ENCODE measurements at regions not wholly inside any gene's neighbourhood (a gene's known extent, or its start where the extent isn't known, plus 50 kb on each side); places are given as distances from the start of the nearest gene placed in this dataset.

DNA sequence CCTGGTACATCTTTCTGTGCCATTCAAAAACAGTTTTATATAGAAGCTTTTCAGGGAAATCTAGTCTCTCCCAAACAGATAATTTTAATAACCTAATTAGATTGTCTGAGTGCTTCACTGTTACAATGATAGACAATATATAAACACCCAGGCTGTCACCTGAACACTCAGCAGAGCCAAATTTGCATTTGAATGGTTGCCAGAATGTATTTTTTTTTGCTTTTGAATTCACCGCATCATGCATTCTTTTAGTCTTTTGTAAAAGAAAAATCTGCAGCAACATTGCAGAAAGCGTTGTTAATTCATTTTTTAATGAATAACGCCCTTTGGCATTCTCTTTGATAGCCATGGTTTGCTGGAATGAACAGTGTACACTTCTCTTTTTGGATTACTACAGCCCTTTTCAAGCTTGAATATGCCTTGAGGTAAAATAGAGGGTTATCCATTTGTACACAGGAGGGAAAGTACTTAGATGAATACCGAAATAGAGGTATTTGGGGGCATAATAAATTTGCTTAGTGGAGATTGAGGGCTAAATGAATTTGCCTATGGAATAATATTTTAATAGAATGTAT is 175.0 kb upstream of the EPHA5 start:
- DNase-seq: peak in 2 of 3 experiments; percentile 5 to 28

DNA sequence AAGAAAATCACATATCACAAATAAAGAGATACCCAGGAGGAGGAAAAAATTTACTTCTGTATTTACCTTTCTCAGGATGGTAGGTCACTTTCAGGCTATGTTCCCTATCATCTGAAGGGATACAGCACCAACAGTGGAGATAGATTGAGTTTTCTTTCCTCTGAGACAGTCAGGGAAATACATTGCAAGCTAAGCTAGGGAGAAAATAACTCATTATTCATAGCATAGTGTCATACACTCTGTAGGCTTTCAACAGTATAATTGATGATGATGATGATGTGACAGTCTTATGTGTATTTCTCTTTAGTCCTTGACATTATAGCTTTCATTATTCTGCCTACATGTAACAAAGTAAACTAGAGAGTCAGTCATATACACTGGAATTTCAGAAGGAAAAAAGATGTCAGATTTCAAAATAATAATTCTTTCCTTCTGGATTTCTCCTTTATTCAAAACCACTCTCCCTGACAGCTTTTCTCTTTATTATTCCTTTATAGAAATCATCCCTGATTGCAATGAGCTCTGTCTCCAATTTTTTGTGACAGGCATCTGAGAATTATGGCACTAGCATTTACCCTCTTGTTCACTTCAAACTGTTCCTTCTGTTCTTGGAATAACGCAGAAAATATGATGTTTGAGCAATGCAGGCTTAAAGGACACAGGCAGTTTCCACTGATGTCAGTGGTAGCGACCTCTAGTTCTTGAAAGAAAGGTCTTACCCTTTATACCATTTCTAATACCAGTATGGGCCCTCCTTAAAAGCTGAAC is 169.1 kb upstream of the EPHA5 start:
- peak in 1 of 3 experiments; percentile 5 for DNase-seq

DNA sequence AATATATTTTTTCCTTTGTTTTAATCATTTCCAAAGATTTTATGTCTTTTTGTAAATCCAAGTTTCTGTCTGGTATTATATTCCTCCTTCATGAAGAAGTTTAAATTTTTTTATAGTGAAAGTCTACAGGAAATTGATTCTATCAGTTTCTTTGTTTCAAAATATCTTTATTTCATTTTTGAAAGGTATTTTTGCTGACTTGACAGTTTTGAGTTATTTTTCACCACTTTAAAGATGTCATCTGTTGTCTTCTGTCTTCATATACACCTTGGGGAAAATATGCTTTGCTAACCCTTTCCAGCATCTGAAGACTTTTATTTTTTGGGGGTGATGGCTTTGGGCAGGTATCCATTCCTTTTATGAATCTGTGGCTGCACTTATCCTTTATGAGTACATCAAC is 164.4 kb upstream of the EPHA5 start:
- DNase-seq: no peak

DNA sequence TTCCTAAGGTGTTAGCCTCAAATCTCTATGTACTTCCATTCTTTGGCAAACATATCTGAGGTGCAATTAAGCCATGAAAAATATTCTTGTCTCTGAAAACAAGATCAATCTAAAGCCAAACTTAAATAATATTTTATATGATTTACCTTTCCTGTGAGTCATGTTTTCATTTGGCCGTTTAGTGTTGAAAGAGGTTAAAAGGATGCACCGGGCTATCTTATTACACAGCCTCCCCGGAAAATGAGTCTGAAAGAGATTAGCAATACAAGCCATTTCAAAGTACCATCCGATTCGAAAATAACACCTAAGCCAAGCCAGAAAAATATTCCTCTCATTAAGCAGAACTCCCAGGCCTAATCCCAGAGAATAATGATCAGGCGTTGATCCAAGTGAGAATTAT is 161.5 kb upstream of the EPHA5 start:
- no peak for DNase-seq

DNA sequence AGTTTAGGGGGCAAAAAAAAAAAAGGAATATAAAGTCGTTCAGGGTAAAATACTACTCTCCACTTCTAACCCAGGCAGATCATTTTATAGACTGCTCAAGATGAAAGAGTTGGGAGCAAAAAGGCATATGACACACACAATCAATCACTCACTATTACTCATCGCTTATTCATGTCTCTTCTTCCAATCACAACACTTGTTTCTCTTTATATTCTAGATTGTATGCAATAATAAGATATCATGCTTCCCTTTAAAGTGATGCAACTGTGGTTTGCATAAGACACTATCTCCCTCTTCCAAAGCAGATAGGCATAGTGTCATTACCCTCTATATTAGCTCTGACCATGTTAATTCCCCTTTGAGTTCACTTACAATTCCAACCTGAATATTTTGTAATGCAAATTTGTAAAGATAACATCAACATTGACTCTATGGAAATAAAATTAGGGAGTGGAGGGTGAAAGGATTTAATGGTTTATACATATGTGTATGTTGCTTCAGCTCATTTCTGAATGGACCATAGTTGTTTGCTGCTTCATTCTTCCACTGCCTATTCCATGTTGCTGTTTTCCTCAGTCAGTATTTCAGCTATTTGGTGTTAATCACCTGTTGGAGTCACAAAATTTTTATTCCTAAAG is 154.9 kb upstream of the EPHA5 start:
- DNase-seq: no peak

DNA sequence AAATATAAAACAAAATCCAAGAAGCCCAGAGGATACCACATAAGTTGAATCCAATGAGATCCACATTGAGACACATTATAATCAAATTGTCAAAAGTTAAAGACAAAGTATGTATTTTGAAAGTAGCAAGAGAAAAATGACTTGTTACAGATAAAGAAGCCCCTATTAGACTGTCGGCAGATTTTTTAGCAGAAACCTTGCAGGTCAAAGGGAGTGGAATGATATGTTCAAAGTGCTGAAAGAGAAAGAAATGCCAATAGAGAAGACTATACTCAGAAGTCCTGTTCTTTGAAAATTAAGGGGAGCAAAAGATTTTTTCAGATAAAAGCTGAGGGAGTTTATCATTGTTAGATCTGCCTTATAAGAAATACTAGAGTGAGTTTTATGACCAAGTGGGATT is 148.9 kb upstream of the EPHA5 start:
- DNase-seq: no peak

DNA sequence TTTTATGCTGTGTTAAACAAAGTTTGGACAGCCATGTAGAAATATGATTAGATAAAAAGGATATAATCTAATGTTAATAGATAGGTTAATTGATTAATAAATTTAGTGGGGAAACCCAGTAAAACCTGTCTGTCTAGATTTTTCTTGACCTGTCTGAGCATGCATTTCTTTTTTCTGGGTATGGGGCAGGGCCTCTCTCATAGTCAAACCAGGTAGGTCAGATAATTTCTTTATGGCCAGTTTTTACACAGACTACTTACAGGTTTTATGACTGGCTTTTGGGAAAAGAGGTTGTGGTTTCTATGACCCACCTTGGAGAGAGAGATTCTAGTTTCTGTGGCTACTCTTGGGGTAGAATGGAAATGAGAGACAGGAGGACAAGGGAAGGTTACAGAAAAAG is 135.6 kb upstream of the EPHA5 start:
- DNase-seq: no peak

DNA sequence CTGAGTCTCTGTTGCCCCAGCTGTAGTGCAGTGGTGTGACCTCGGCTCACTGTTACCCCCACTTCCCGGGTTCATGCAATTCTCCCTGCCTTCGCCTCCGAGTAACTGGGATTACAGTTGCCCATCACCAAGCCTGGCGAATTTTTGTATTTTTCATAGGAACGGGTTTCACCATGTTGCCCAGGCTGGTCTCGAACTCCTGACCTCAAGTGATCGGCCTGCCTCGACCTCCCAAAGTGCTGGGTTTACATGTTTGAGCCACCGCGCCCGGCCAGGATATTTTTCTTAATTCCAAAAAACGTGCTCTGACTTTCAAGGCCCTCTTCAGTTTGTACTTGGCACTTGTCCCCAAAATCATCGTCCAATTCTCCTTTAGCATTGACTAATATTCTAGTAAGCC is 129.2 kb upstream of the EPHA5 start:
- DNase-seq: no peak

DNA sequence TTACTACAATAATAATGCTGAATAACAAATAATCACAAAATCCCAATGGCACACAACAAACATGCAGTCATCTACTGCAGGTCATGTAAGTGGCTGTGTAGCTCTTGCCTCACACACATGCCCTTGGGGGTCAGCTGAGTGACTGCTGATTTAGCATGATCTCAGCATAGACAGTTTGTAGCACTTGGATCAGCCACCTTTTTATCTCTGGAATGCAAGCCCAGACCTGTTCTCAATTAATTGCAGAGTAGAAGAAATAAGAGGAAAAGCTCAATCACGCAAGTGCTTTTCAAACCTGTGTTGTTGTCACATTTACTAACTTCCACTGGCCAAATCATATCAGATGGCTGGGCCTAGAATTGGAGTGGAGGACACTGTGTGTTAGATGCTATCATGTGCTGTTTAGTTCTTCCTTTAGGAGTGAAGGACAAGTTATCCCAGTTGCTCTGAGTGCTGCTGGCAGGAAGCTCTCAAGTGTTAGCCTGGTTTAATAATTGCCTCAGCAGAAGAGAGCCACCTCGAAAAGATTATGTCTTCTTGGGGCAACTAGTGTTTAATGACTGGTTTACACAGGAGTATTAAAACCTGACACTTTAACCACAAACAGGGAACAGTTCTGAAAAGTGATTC is 128.3 kb upstream of the EPHA5 start:
- DNase-seq: peak in 2 of 3 experiments; percentile 24 to 68

DNA sequence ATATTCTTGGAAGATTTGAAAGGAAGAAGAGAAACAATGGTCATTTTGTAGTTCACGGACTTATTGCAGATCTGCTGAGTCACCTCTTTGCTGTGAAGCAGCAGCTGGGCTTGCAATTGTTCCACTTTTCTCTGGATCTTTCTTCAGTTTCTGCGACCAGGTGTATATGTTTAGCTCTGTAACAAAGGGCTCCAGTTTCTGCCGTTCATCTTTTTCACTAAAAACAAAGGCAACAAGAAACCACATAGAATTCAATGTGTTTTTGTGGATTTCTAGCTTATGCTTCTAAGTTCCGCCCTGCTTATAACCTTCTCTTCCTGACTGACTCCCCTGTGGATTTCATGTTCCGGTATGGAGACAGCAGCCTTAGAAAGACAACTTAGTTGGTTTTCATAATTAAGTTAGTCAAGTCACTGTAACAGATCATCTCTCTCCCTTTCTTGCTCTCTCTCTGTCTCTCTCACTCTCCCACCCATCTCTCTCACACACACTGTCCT is 121.6 kb upstream of the EPHA5 start:
- peak in 1 of 3 experiments; percentile 9 for DNase-seq

DNA sequence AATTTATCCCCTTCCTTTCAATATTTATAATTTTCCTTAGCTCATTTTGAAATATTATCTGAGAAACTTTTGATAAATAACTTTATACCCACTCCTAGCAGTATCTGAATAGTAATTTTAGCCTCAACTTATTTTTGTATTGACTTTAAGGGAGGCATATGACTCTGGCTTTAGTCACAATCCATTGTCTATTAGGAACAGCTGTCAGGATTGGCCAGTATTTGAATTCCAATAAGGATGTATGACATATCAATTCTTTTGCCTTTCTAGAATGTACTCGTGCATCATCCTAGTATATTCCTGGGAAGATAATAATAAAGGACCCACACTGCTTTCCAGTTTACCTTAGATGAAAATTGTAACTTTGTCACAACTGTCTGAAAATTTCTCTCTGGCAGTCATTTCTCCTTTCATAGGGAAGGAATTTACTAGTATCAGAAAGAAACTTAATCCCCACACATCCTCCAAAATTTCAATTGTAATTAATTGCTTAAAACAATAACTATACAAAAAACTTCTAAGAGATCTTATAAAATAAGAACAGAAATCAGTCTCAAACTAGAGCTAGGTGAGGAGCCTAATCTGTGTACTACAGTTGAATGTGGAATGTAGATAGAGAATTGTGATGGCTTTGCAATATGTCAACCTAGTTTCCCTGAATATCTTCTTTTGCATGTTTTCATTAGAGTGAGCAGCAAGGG is 121.0 kb upstream of the EPHA5 start:
- no peak for DNase-seq

DNA sequence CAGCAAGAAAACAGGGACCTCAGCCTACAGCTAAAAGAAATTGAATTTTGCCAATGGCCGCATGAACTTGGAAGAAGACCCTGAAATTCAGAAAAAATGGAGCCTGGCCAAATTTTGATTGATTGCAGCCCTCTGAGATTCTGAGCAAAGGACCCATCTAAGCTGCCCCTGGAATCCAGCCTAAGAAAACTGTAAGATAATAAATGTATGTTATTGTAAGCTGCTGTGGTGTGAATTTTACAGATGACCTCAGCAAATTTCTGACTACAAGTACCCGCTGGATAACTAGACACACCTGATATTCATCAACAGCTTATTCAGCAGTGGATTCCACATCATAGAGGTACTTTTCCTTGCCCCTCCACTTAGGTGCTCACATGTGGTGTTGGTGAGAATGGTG is 119.5 kb upstream of the EPHA5 start:
- DNase-seq: no peak

DNA sequence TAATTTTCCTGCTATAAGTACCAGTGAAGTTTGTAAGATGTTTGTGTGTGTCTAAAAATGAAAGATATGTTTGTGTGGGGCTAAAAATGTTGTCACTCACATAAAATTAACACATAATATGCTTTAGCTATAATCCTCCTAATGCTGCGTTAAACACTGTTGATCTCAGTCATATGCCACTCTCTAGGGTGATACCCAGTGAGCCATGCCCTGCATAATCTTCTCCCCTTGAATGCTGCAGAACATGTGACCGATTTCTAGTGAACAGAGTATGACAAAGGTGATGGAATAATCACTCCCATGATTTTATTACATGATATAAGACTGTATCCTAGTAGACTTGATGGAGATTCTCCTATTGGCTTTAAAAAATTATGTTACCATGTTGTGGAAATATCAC is 119.1 kb upstream of the EPHA5 start:
- no peak for DNase-seq

DNA sequence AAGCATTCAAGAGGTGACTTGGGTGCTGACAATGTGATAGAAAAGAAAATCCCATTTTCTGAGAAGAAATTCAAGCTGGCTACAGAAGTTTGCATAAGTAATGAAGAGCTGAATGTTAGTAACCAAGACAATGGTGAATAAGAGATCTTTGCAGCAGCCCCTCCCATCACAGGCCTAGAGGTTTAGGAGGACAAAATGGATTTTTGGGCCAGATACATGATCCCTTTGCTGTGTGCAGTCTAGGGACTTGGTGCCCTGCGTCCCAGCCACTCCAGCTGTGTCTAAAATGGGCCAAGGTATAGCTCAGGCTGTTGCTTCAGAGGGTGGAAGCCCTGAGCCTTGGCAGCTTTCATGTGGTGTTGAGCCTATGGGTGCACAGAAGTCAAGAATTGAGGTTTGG is 107.0 kb upstream of the EPHA5 start:
- DNase-seq: no peak

DNA sequence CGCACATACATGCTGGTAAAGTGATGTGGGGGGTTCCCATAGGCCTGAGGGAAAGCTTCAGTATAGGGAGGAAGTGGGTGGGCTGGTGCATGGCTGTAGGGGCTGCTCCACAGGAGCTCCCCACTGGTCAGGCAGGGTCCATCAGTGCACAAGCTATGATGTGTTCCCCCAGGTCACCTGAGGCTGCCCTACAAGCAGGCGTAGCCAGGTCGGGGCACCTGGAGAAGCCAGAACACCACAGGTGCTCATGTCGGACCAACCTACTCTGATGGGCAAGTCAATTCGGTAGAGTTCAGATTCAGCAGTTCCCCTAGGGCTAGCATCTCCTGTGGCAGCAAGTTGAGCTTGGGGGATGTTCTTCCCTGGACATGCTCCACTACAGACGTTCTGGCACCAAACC is 103.3 kb upstream of the EPHA5 start:
- no peak for DNase-seq

DNA sequence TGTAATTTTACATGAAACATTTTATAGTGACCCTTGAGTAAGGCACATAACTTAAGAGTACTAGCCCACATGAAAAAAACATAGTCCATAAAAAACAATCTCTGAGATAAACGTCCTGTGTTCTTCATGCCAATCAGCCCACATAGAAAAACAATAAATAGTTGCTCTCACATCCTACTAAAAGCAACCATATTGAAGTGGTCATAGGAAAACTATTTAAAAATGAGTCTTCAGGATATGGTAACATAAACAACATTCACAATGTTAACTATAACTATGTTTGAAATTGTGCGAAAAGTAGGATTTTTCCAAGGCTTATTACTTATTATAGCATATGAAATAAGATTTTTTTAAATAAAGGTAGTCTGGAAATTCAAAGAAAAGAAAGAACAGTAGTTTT is 77.1 kb upstream of the EPHA5 start:
- no peak for DNase-seq

DNA sequence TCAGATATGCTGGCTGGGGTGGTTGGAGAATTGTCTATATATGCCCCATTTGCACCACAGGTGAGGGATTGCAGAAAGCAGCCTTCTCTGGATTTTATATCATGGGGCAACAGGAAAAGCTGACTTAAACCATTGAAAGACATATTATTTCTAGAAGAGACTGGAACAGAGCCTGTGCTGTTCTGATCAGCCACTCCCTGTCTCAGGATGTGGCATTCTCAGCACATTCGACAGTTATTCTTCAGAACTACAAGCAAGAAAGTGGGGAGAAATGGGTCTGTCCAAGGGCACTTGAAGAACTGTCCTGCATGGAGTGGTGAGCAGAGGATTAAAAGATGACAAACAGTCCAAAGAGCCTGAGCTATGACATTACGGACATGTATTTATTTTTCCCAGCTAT is 67.8 kb upstream of the EPHA5 start:
- no peak for DNase-seq

DNA sequence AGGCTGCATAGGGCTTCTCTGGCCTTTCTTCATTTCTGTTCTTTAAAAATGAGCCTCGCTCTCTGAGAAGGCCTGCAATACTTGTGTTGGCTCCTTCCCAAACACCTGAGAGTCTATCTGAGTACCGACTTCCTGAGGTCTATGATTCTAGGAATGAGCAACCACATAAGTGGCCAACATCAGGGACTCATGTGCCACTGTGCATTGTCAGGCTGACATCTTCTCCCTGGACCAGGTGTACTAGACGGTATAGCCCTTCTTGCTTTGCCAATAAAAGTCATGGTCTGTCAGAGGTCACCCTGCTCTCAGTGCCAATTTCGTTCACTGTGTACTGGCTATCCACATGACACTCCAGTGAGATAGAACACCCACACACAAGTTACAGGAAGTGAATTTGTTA is 67.4 kb upstream of the EPHA5 start:
- no peak for DNase-seq

DNA sequence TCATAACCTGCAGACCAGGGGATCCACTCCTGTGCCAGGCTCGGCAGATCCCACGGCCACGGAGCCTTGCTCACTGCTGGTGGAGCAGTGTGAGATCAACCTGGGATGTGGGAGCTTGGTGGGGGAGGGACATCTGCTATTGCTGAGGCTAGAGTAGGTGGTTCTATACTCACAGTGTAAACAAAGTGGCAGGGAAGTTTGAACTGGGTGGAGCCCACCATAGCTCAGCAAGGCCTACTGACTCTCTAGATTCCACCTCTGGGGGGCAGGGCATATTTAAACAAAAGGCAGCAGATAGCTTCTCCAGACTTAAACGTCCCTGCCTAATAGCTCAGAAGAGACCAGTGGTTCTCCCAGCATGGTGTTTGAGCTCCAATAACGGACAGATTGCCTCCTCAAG is 54.7 kb upstream of the EPHA5 start:
- DNase-seq: no peak
